WTC11 (cell line): ENCODE measurements at regions not wholly inside any gene's neighbourhood (a gene's known extent, or its start where the extent isn't known, plus 50 kb on each side); places are given as distances from the start of the nearest gene placed in this dataset.

ENCODE experiments used
- ATAC-seq: fragments of 200-7000 bp; cut with Tn5 transposase; 2 replicates; pipeline ENCODE4 v1.10.0; 2021; ENCODE audit warnings: mild to moderate bottlenecking, moderate library complexity
- CTCF ChIA-PET: fragments of 300-600 bp; sonication (Branson Sonifier 250); formaldehyde crosslinking; loops from one replicate; lab custom pipeline; 2021; ENCODE audit warnings: antibody characterized with exemption; lab: Charles Lee
- POLR2A ChIA-PET: fragments of 350-600 bp; sonication (Branson Sonifier 250); formaldehyde crosslinking; loops from one replicate; lab custom pipeline; 2021; ENCODE audit warnings: antibody characterized with exemption; lab: Charles Lee
- DNase-seq: peaks from one replicate; pipeline ENCODE4 v3.0.0; 2021; ENCODE audit warnings: low spot score
- H3K27ac Mint-ChIP-seq: 2 replicates; pipeline ENCODE4 v1.8.0; 2021; ENCODE audit warnings: mixed read lengths
- H3K27me3 Mint-ChIP-seq: 2 replicates; pipeline ENCODE4 v1.8.0; 2021; ENCODE audit warnings: low read depth, mild to moderate bottlenecking, moderate library complexity, mixed read lengths
- H3K36me3 Mint-ChIP-seq: 2 replicates; pipeline ENCODE4 v1.8.0; 2021; ENCODE audit warnings: mixed read lengths
- H3K4me1 Mint-ChIP-seq: 2 replicates; pipeline ENCODE4 v1.8.0; 2022; ENCODE audit warnings: mixed read lengths
- H3K4me3 Mint-ChIP-seq: 2 replicates; pipeline ENCODE4 v1.8.0; 2021; ENCODE audit warnings: mild to moderate bottlenecking, moderate library complexity, mixed read lengths
- H3K9me3 Mint-ChIP-seq: 2 replicates; pipeline ENCODE4 v1.8.0; 2021; ENCODE audit warnings: mixed read lengths
- ARID4B ChIP-seq: sonication (generic); formaldehyde crosslinking; IDR thresholded peaks from 2 replicates; pipeline ENCODE4 v1.8.0; 2023; ENCODE audit warnings: missing genetic modification reagents, mild to moderate bottlenecking, borderline replicate concordance
- CTCF ChIP-seq: fragments of 200-600 bp; IDR thresholded peaks from 2 replicates; pipeline ENCODE4 v1.8.0; 2022; ENCODE audit warnings: antibody characterized with exemption
- GRHL2 ChIP-seq: fragments of 250-450 bp; sonication (Bioruptor Pico); IDR thresholded peaks from 2 replicates; pipeline ENCODE4 v1.8.0; 2022; ENCODE audit warnings: mild to moderate bottlenecking, moderate library complexity; ENCODE audit not compliant: insufficient replicate concordance, severe bottlenecking
- HMGA2 ChIP-seq: fragments of 250-450 bp; sonication (Bioruptor Pico); IDR thresholded peaks from 2 replicates; pipeline ENCODE4 v1.4.0; 2021; ENCODE audit warnings: mild to moderate bottlenecking, moderate library complexity
- IRF2 ChIP-seq: sonication (generic); formaldehyde crosslinking; IDR thresholded peaks from 2 replicates; pipeline ENCODE4 v1.8.0; 2022; ENCODE audit warnings: low read depth, missing genetic modification reagents, borderline replicate concordance
- JAZF1 ChIP-seq: fragments of 250-450 bp; sonication (Bioruptor Pico); IDR thresholded peaks from 2 replicates; pipeline ENCODE4 v1.9.0; 2021; ENCODE audit warnings: moderate library complexity, mild to moderate bottlenecking, inconsistent platforms
- MXD4 ChIP-seq: fragments of 250-450 bp; sonication (Bioruptor Pico); IDR thresholded peaks from 2 replicates; pipeline ENCODE4 v1.8.0; 2021; ENCODE audit warnings: mild to moderate bottlenecking, moderate library complexity, borderline replicate concordance
- OVOL2 ChIP-seq: fragments of 250-450 bp; sonication (Bioruptor Pico); IDR thresholded peaks from 2 replicates; pipeline ENCODE4 v1.9.0; 2021; ENCODE audit warnings: mild to moderate bottlenecking, borderline replicate concordance
- RORB ChIP-seq: fragments of 250-450 bp; sonication (Bioruptor Pico); IDR thresholded peaks from 2 replicates; pipeline ENCODE4 v1.9.0; 2021; ENCODE audit warnings: mild to moderate bottlenecking
- SOX15 ChIP-seq: fragments of 250-450 bp; sonication (Bioruptor Pico); IDR thresholded peaks from 2 replicates; pipeline ENCODE4 v1.9.0; 2021; ENCODE audit warnings: mild to moderate bottlenecking
- STAT6 ChIP-seq: sonication (generic); formaldehyde crosslinking; conservative IDR thresholded peaks from 2 replicates; pipeline ENCODE4 v1.8.1; 2023; ENCODE audit warnings: mild to moderate bottlenecking, low read depth, missing genetic modification reagents, moderate library complexity
- TEAD4 ChIP-seq: sonication (generic); formaldehyde crosslinking; IDR thresholded peaks from 2 replicates; pipeline ENCODE4 v1.8.0; 2022; ENCODE audit warnings: mild to moderate bottlenecking, missing genetic modification reagents
- TP53 ChIP-seq: sonication (generic); formaldehyde crosslinking; IDR thresholded peaks from 2 replicates; pipeline ENCODE4 v1.8.1; 2023; ENCODE audit warnings: mild to moderate bottlenecking, missing genetic modification reagents
- USF1 ChIP-seq: sonication (generic); formaldehyde crosslinking; IDR thresholded peaks from 2 replicates; pipeline ENCODE4 v1.8.0; 2022; ENCODE audit warnings: mild to moderate bottlenecking, missing genetic modification reagents
- ZNF138 ChIP-seq: sonication (generic); formaldehyde crosslinking; conservative IDR thresholded peaks from 2 replicates; pipeline ENCODE4 v1.8.1; 2022; ENCODE audit warnings: mild to moderate bottlenecking, moderate library complexity, missing genetic modification reagents
- ZNF232 ChIP-seq: sonication (generic); formaldehyde crosslinking; IDR thresholded peaks from 2 replicates; pipeline ENCODE4 v1.8.0; 2022; ENCODE audit warnings: mild to moderate bottlenecking, missing genetic modification reagents
- ZNF317 ChIP-seq: sonication (generic); formaldehyde crosslinking; IDR thresholded peaks from 2 replicates; pipeline ENCODE4 v1.8.1; 2023; ENCODE audit warnings: low read depth, mild to moderate bottlenecking, moderate library complexity, missing genetic modification reagents, borderline replicate concordance
- ZNF425 ChIP-seq: fragments of 250-450 bp; sonication (Bioruptor Pico); conservative IDR thresholded peaks from 2 replicates; pipeline ENCODE4 v1.9.0; 2021; ENCODE audit warnings: mild to moderate bottlenecking
- ZNF671 ChIP-seq: fragments of 250-450 bp; sonication (Bioruptor Pico); IDR thresholded peaks from 2 replicates; pipeline ENCODE4 v1.8.0; 2021; ENCODE audit warnings: mild to moderate bottlenecking

- Mint-ChIP-seq H3K4me1 (peaks cover 4% of the 10 kb centered on the region; the same call in 1 of the 2 replicates), H3K9me3 (no peaks in the 10 kb centered on the region), H3K27me3 (no peaks in the 10 kb centered on the region)
- CTCF ChIA-PET: no interaction called here
- no peak for ATAC-seq
- no peak for DNase-seq
- no peak for TF ChIP-seq MXD4 (CRISPR knock-in tag)
- TF ChIP-seq SOX15 (CRISPR knock-in tag): no peak
- TF ChIP-seq ZNF671 (CRISPR knock-in tag): no peak
- no peak for TF ChIP-seq TEAD4 (CRISPR knock-in tag)
- TF ChIP-seq ZNF317 (CRISPR knock-in tag): no peak
- TF ChIP-seq HMGA2: no peak
- TF ChIP-seq ZNF232: no peak
- no peak for TF ChIP-seq OVOL2 (CRISPR knock-in tag)
- no peak for TF ChIP-seq GRHL2 (CRISPR knock-in tag)
- TF ChIP-seq TP53 (CRISPR knock-in tag): no peak
- TF ChIP-seq JAZF1 (CRISPR knock-in tag): no peak
- no peak for TF ChIP-seq CTCF
- TF ChIP-seq USF1 (CRISPR knock-in tag): no peak
- no peak for TF ChIP-seq RORB (CRISPR knock-in tag)
- no peak for TF ChIP-seq ZNF425 (CRISPR knock-in tag)
- no peak for TF ChIP-seq IRF2 (CRISPR knock-in tag)
- TF ChIP-seq STAT6 (CRISPR knock-in tag): no peak
- TF ChIP-seq ZNF138 (CRISPR knock-in tag): no peak
- TF ChIP-seq ARID4B (CRISPR knock-in tag): no peak
- TF ChIP-seq, all 79 proteins: peak for 0
- POLR2A ChIA-PET: no interaction called here
- Mint-ChIP-seq H3K27ac (no peak overlapping the region), H3K4me3 (no peak overlapping the region), H3K36me3 (no peaks in the 10 kb centered on the region)
These were observed 668.2 kb upstream of the MARCKS start for GRCh38 chr6:113188962-113189361.
